ENCODE measurements at regions not wholly inside any gene's neighbourhood (a gene's known extent, or its start where the extent isn't known, plus 50 kb on each side); places are given as distances from the start of the nearest gene placed in this dataset.

- no peak for TF ChIP-seq POLR2AphosphoS5 (IDR thresholded peaks at IDR 0.05; ENCODE audit: low read depth, low read length)
- TF ChIP-seq CTCF (IDR thresholded peaks at IDR 0.05 in 2 of 3, conservative IDR thresholded peaks at IDR 0.05 in 1 of 3; ENCODE audit: borderline replicate concordance in 1 of 3, insufficient read depth in 1 of 3, low read depth in 2 of 3, low read length in 2 of 3), result no peak
Observed at GRCh38 chr6:98107801-98108200, 726.6 kb upstream of the POU3F2 start.

Data from HCT116 (cell line).